H1 (cell line): ENCODE measurements at regions not wholly inside any gene's neighbourhood (a gene's known extent, or its start where the extent isn't known, plus 50 kb on each side); places are given as distances from the start of the nearest gene placed in this dataset.

ENCODE experiments used
- EP300 ChIP-seq, 2 experiments: IDR thresholded peaks; 1 replicate in 1 of 2; 2 replicates in 1 of 2; pipeline ENCODE4 v1.6.1; 2011 to 2012; ENCODE audit warnings: low read depth in 2 of 2, low read length in 2 of 2, mild to moderate bottlenecking in 2 of 2, borderline replicate concordance in 1 of 2, inconsistent platforms in 1 of 2, moderate library complexity in 1 of 2
- MAFK ChIP-seq: IDR thresholded peaks from 2 replicates; pipeline ENCODE4 v1.6.1; 2012; ENCODE audit warnings: low read depth, mild to moderate bottlenecking, improper control_type of control experiment, low read length
- SAP30 ChIP-seq: fragments of 300-600 bp; sonication (generic); IDR thresholded peaks from 2 replicates; pipeline ENCODE4 v1.7.1; 2012; ENCODE audit warnings: low read length, moderate library complexity, mild to moderate bottlenecking, inconsistent platforms; ENCODE audit not compliant: insufficient read depth, insufficient replicate concordance

GRCh38 chr22:44392446-44392921 lies 79.7 kb upstream of the SHISAL1 start (continued):
- TF ChIP-seq EP300 (IDR thresholded peaks at IDR 0.05; ENCODE audit: borderline replicate concordance in 1 of 2, low read depth in 2 of 2, low read length in 2 of 2) (no peak), MAFK (no peak), SAP30 (no peak)
